HG03521 (cell line): ENCODE measurements at regions not wholly inside any gene's neighbourhood (a gene's known extent, or its start where the extent isn't known, plus 50 kb on each side); places are given as distances from the start of the nearest gene placed in this dataset.

ENCODE experiments used
- ATAC-seq: cut with Tn5 transposase; IDR thresholded peaks from one replicate; pipeline ENCODE4 v1.9.1; 2021; ENCODE audit warnings: mild to moderate bottlenecking, moderate library complexity; ENCODE audit not compliant: unreplicated experiment

- ATAC-seq, result no peak
These were observed 204.6 kb upstream of the TSHZ3 start for GRCh38 chr19:31553846-31554215.

DNA sequence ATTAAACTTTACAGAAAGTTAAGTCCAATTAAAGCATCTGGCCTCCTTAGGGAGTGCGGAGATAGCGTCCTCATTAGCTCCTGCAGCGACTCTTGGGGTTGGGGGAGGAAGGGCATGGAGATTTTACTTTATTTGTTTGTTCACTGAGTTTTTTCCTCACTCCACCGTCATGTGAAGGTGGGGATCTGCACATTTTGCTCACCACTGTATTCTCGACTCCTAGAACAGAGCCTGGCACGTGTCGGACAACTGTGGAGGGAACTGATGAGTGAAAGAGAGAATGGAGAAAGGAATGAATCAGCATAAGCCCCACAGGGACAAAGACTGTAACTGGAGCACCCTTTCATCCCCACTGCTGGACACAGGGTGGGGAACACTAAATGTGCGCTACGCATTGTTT, 205.1 kb upstream of the TSHZ3 start:
- ATAC-seq, result no peak

DNA sequence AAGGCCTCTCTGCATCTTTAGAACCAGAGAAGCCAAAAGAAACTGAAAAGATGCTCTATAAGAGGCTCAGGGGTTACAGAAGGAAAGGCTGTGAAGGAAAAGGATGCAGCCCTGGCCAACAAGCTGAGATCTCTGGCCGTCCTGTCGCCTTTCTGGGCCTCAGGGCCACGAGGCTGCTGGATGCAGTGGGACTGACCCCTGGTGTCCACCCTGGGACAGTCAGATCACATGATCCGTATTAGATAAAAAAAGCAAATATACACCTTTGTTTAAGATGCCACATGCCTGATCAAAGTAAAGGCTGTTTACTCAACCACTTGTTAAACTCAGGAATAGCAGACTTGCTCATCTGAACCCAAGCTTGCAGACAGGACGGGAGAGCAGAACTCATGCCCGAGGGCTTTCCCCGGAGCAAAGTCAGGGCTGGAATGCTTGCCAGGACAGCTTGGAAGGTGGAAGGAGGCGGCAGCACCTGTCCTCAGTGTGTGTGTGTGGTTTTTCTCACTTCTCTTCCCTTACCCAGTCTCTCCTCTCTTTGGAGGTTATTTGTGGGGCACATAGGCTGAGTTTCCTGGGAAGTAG, 206.5 kb upstream of the TSHZ3 start:
- ATAC-seq, result no peak

DNA sequence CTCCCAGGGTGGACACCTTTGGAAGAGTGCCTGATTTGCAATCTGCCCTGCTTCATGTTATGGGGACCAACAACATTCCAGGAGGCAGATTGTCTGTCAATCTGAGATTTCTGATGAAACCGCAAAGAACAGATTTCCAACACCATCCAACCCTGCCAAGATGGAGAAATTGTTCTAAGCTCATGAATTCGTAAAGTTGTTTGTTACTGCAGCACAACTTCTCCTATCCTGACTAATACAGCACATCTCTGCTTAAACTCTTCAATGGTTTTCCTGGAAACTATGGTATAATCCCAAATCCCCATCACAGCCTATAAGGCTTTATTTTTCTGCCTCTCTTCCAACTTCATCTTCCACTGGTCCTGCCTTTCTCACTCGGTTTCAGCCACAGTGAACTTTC, 210.3 kb upstream of the TSHZ3 start:
- no peak for ATAC-seq

- ATAC-seq, result no peak
These were observed 211.1 kb upstream of the TSHZ3 start for GRCh38 chr19:31560086-31561060.

GRCh38 chr19:31562966-31563612, 213.9 kb upstream of the TSHZ3 start:
- ATAC-seq, result no peak

GRCh38 chr19:31567776-31568175, 218.5 kb upstream of the TSHZ3 start:
- no peak for ATAC-seq

DNA sequence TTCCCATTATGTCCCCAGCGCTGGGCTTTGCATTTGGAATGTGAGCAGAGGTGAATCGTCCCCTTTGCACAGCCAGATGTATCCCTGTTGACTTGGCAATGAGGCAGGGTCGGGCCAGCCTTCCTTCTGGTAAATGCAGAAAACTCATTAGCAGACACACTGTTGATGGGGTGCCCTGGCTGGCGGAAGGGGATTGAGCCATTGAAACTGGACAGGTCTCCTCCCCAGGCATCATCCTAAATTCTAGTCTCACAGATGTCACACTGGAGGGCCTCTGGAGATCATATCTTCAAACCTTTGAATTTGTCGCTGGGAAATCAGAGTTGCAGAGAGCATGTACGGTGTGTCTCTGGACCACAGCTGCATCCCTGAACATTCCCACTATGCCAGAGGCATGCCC, 219.5 kb upstream of the TSHZ3 start:
- ATAC-seq, result no peak

DNA sequence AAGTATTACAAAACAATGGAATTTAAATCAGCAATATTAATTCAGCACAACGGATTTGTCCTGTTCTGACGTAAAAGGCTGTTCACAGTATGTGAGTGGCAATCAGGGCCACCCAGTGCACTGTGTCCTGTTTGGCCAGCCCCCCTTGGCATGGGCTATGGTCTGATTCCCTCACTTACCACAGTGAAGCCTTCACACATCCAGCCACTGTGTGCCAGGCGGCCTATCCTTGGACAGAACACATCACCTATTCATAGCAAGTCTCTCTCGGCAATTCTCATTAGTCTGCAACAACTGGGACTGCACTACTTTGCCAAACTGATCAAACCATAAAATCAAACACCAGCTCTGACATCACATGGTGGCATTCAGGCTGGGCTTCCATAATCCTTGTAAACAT, 221.5 kb upstream of the TSHZ3 start:
- ATAC-seq, result no peak

DNA sequence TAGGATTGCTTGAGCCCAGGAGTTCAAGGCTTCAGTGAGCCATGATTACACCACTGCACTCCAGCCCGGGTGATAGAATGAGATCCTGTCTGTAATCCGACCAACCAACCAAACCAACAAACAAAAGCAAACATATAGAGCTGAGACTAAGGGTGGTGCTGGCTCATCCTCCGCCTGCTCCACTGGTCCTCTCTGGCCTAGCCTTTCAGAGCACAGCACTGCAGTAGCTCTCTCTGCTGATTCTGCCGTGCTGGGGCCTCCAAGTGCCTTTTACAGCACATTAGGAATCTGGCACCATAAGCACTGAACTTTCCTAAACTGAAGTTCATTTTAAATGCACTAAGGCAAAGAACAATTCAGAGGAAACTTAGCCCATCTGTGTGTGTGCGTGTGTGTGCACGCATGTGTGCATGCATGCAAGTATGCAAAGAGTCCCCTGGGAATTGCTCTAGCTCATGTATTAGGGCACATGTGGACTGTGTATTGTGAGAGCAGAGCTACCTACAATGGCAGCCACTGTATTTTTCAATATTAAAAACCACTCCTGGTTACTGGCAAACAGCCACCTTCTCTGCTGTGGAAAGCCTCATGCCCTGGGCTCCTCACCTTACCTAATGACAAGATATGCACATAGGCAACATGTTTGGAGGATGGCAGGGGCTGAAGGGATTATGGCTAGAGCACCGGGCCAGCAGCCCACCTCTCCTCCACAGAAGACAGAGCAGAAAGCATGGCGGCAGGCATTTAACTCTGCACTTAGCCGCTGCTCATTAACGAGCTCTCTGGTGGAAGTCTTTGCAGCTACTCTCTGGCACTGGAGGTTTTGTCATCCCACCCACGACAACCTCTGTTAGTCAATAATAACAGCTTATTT, 223.1 kb upstream of the TSHZ3 start:
- no peak for ATAC-seq

- ATAC-seq, result no peak
These were observed 223.7 kb upstream of the TSHZ3 start for GRCh38 chr19:31572976-31573298.

DNA sequence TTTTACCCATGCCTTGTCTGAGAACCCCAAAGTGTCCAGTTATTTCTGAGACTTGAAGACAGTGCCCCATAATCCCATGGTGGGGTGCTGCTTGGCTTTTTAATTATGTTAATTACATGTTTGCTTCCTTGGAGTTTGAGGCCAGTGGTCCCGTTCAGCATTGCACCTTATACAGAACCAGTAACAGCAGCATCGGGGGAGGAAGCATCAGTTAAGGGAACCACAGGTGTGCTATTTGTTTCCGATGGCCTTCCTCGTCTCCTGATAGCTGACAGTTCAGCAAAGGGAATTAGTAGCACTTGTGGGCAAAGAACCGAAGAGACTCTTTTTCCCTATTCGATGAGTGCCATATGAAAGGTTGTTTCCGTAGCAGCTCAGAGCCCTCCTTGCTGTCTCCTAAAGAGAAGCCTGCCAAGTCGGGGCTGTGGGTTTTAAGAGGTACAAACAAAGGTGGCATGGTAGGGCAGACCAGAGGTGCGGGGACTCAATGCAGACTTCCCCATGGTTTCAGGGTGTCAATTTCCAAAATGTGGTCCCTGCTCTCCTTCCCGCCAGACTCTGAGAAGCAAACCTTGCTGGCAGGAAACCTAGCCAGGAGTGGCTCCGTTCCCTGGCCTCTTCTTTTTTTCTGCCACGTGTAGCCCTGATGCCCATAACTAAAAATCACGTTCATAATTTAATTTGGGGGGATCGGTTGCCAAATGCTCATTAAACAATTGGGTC, 225.2 kb upstream of the TSHZ3 start:
- ATAC-seq, result no peak

GRCh38 chr19:31575846-31576335, 226.7 kb upstream of the TSHZ3 start:
- no peak for ATAC-seq

- no peak for ATAC-seq
These were observed 229.1 kb upstream of the TSHZ3 start for GRCh38 chr19:31578326-31578725.

GRCh38 chr19:31583148-31583547, 233.9 kb upstream of the TSHZ3 start:
- no peak for ATAC-seq

DNA sequence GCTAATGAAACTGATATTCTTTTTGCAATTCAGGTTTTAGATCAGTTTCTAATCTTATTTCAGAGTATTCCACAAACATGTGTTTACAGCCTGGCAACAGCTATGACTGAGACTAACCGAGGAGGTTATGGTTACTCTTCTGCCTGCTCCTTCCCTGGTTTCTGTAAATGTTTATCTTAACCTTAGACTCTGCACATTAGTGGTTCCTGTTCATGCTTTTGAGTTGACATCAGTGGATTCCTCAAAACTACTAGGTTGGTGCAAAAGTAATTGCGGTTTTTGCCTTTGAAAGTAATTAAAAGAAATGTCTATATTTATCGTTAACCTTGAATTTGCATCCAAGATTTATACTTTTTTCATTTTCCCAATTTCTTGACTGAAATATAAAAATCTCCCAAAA, 237.0 kb upstream of the TSHZ3 start:
- ATAC-seq, result no peak

DNA sequence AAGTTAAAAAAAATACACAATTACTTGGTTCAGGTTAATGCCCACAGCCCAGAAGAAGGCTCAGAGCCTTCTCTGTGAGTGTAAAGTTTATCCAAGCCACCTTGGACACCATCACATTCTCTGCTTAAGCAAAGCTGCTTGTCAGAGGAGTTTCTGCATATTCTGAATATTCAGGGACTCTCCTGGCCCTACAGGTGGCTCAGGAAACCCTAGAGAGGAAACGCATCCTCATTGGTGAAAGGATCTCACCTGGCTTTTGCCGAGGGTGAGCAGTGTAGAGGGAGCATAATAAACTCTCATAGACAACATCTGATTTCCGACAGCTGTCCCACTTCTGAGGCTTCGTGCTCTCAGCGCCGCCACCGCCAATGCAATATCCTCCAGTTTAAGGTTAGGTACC, 239.9 kb upstream of the TSHZ3 start:
- ATAC-seq, result no peak

- ATAC-seq, result no peak
These were observed 242.0 kb upstream of the TSHZ3 start for GRCh38 chr19:31591258-31591657.

- ATAC-seq, result no peak
These were observed 243.2 kb upstream of the TSHZ3 start for GRCh38 chr19:31592456-31592855.

- no peak for ATAC-seq
These were observed 245.5 kb upstream of the TSHZ3 start for GRCh38 chr19:31594701-31595100.
